ENCODE measurements at regions not wholly inside any gene's neighbourhood (a gene's known extent, or its start where the extent isn't known, plus 50 kb on each side); places are given as distances from the start of the nearest gene placed in this dataset.

DNA sequence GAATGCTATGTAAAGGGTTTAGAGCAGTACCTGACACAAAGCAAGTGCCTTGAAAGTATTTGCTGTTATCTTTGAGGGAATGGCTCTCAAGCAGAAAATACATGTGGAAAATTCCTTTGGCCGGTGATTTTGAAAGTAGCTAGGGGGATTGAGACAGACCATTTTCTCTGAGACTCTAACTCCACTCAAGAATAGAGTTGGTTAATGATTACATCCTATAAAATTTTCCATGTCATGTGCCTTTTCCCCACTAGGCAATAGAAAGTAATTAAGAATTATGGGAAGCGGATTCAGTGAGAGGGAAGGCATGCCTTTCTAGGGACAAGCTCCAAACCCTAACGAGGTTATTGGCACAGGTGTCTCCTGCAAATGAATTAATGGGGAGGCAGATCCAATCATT, 276.0 kb downstream of the GPATCH2 start:
- TF ChIP-seq NFIC (IDR thresholded peaks at IDR 0.05): no peak
- TF ChIP-seq MAX (IDR thresholded peaks at IDR 0.05): no peak
- TF ChIP-seq TEAD4 (IDR thresholded peaks at IDR 0.05): no peak
- TF ChIP-seq USF1 (IDR thresholded peaks at IDR 0.05): no peak
- no peak for TF ChIP-seq EGR1 (IDR thresholded peaks at IDR 0.05)
- no peak for TF ChIP-seq FOXM1 (IDR thresholded peaks at IDR 0.05; ENCODE audit: borderline replicate concordance, low read depth)
- no peak for TF ChIP-seq CREB1 (IDR thresholded peaks at IDR 0.05; ENCODE audit: low read depth)
- no peak for TF ChIP-seq TCF12 (IDR thresholded peaks at IDR 0.05; ENCODE audit: low read depth)
- no peak for TF ChIP-seq TAF1 (IDR thresholded peaks at IDR 0.05; ENCODE audit: low read depth)
- no peak for TF ChIP-seq EP300 (IDR thresholded peaks at IDR 0.05; ENCODE audit: borderline replicate concordance)
- no peak for TF ChIP-seq CEBPB (IDR thresholded peaks at IDR 0.05)
- TF ChIP-seq YY1 (IDR thresholded peaks at IDR 0.05; ENCODE audit: low read depth): no peak
- no peak for TF ChIP-seq RAD21 (IDR thresholded peaks at IDR 0.05; ENCODE audit: low read depth)
- TF ChIP-seq ZBTB7A (IDR thresholded peaks at IDR 0.05; ENCODE audit: low read depth): no peak
- TF ChIP-seq, protein P1, sequence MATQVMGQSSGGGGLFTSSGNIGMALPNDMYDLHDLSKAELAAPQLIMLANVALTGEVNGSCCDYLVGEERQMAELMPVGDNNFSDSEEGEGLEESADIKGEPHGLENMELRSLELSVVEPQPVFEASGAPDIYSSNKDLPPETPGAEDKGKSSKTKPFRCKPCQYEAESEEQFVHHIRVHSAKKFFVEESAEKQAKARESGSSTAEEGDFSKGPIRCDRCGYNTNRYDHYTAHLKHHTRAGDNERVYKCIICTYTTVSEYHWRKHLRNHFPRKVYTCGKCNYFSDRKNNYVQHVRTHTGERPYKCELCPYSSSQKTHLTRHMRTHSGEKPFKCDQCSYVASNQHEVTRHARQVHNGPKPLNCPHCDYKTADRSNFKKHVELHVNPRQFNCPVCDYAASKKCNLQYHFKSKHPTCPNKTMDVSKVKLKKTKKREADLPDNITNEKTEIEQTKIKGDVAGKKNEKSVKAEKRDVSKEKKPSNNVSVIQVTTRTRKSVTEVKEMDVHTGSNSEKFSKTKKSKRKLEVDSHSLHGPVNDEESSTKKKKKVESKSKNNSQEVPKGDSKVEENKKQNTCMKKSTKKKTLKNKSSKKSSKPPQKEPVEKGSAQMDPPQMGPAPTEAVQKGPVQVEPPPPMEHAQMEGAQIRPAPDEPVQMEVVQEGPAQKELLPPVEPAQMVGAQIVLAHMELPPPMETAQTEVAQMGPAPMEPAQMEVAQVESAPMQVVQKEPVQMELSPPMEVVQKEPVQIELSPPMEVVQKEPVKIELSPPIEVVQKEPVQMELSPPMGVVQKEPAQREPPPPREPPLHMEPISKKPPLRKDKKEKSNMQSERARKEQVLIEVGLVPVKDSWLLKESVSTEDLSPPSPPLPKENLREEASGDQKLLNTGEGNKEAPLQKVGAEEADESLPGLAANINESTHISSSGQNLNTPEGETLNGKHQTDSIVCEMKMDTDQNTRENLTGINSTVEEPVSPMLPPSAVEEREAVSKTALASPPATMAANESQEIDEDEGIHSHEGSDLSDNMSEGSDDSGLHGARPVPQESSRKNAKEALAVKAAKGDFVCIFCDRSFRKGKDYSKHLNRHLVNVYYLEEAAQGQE (IDR thresholded peaks at IDR 0.05; ENCODE audit: low read depth): no peak

DNA sequence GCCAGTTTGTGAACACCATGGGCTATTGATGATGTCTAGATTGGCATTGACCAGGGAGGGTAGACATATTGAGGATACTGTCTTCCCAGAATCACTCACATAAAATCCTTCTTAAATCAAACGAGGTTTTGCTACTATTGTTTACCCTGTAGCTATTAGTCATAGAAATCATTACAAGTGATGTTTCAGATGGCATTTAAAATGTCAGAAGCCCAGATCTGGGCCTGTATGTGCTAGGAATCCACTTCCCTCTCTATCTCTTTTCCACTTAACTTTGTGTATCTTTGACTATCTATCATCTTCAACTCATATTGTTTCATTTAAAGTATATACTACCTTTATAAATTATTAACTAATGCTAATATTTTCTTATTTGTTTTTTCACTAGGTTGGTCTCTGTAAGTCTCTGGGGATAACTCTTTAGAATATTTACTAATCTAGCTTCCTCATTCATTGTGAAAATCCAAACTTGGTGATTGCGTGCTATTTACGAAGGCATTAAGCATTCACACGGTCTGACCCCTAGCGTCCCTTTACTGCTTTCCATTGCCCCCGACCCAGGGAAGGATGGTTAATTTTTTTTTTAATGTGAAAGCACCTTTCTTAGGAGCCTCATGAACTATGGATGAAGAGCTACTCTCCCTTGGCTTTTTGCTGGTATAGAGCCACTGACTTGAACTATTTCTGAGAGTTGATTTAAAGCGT, 281.8 kb downstream of the GPATCH2 start:
- TF ChIP-seq, protein P1 (IDR thresholded peaks at IDR 0.05; ENCODE audit: low read depth): no peak
- TF ChIP-seq RAD21 (IDR thresholded peaks at IDR 0.05; ENCODE audit: low read depth) (no peak), CREB1 (IDR thresholded peaks at IDR 0.05; ENCODE audit: low read depth) (no peak), EGR1 (IDR thresholded peaks at IDR 0.05) (no peak), TCF12 (IDR thresholded peaks at IDR 0.05; ENCODE audit: low read depth) (no peak), ZBTB7A (IDR thresholded peaks at IDR 0.05; ENCODE audit: low read depth) (no peak), TAF1 (IDR thresholded peaks at IDR 0.05; ENCODE audit: low read depth) (no peak), NFIC (IDR thresholded peaks at IDR 0.05) (no peak), MAX (IDR thresholded peaks at IDR 0.05) (no peak), EP300 (IDR thresholded peaks at IDR 0.05; ENCODE audit: borderline replicate concordance) (no peak), TEAD4 (IDR thresholded peaks at IDR 0.05) (no peak), FOXM1 (IDR thresholded peaks at IDR 0.05; ENCODE audit: borderline replicate concordance, low read depth) (no peak), USF1 (IDR thresholded peaks at IDR 0.05) (no peak)

GRCh38 chr1:217344712-217345111, 286.2 kb downstream of the GPATCH2 start:
- TF ChIP-seq EP300 (IDR thresholded peaks at IDR 0.05; ENCODE audit: borderline replicate concordance) (no peak), NFIC (IDR thresholded peaks at IDR 0.05) (no peak), USF1 (IDR thresholded peaks at IDR 0.05) (no peak), FOXM1 (IDR thresholded peaks at IDR 0.05; ENCODE audit: borderline replicate concordance, low read depth) (no peak), TCF12 (IDR thresholded peaks at IDR 0.05; ENCODE audit: low read depth) (no peak), YY1 (IDR thresholded peaks at IDR 0.05; ENCODE audit: low read depth) (no peak), CEBPB (IDR thresholded peaks at IDR 0.05) (no peak), TAF1 (IDR thresholded peaks at IDR 0.05; ENCODE audit: low read depth) (no peak), CREB1 (IDR thresholded peaks at IDR 0.05; ENCODE audit: low read depth) (no peak), TEAD4 (IDR thresholded peaks at IDR 0.05) (no peak), MAX (IDR thresholded peaks at IDR 0.05) (no peak), EGR1 (IDR thresholded peaks at IDR 0.05) (no peak), RAD21 (IDR thresholded peaks at IDR 0.05; ENCODE audit: low read depth) (no peak)
- TF ChIP-seq, protein P1 (IDR thresholded peaks at IDR 0.05; ENCODE audit: low read depth): no peak
